GM18502 (cell line): ENCODE measurements at regions not wholly inside any gene's neighbourhood (a gene's known extent, or its start where the extent isn't known, plus 50 kb on each side); places are given as distances from the start of the nearest gene placed in this dataset.
"Not testable (repeated sequence)": the region's sequence is repeated elsewhere in the genome, so short reads cannot be mapped to it uniquely, and the experiment has no call there.

Source experiments
- ATAC-seq: cut with Tn5 transposase; IDR thresholded peaks from one replicate; pipeline ENCODE4 v1.9.1; 2021; ENCODE audit warnings: mild to moderate bottlenecking; ENCODE audit not compliant: unreplicated experiment, poor library complexity

DNA sequence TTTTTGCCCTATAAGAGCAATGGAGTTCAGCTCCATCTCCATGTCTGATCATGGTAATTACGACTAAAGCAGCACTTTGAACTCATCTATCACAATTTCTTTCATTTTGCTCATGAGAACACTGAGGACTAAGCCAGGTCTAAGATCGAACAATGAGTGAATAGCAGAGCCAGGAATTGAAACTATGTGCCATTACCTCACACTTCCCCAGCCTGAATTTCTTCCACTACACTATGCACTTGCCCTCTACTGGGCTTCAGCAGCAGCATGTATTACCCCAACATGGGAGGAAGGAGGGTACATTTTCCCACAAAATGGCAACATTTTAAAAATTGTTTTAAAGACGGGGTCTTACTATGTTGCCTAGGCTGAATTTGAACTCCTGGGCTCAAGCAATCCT, 274.7 kb upstream of the FGF13 start:
- no peak for ATAC-seq

DNA sequence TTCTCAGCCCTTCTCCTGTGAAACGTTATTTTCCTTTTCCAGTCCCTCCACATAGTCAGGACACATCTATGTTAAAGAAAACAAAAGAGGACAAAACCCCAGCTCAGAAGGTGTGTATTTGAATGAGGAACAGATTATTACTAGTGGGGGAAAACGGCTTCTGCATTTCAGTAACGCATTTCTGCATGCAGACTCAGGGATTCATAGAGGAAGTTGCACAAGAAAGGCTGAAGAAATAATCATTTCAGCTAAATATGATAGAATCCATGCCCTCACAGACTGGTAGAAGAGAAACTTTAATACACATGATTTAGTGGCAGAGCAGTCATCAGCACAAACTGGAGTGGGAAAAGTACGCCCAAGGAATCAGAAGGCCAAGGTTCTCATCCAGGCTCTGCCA, 270.8 kb upstream of the FGF13 start:
- ATAC-seq = no peak

DNA sequence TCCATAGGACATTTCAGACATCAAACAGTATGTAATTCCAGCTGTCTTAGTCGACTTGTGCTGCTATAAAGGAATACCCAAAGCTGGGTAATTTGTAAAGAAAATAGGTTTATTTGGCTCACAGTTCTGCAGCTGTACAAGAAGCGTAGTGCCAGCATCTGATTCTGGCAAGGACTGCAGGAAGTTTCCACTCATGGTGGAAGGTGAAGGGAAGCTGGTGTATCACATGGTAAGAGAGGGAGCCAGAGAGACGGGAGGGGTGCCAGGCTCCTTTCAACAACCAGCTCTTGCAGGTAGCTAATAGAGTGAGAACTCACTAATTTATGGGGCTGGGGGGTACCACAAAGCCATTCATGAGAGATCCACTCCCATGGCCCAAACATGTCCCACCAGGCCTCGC, 253.0 kb upstream of the FGF13 start:
- ATAC-seq = no peak

DNA sequence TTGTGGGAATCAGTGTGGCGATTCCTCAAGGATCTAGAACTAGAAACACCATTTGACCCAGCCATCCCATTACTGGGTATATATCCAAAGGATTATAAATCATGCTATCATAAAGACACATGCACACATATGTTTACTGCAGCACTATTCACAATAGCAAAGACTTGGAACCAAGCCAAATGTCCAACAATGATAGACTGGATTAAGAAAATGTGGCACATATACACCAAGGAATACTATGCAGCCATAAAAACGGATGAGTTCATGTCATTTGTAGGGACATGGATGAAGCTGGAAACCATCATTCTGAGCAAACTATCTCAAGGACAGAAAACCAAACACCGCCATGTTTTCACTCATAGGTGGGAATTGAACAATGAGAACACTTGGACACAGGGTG, 250.9 kb upstream of the FGF13 start:
- not testable (repeated sequence) for ATAC-seq

DNA sequence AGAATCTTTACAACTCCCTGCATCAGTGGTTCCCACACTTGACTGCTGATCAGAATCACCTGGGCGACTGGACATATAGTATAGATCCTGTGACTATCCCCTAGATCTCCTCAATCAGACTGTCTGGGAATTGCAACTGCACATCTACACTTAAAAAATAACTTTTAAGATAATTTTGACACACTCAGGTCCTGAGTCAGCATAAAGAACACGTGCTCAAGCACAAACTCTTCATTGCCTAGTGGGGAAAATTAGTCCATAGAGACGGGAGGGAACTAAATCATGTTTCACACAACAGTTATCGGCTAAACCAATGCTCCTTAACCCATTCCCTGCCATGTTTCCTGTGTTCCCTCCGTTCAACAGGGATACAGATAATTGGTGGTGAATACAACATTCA, 243.5 kb upstream of the FGF13 start:
- no peak for ATAC-seq

DNA sequence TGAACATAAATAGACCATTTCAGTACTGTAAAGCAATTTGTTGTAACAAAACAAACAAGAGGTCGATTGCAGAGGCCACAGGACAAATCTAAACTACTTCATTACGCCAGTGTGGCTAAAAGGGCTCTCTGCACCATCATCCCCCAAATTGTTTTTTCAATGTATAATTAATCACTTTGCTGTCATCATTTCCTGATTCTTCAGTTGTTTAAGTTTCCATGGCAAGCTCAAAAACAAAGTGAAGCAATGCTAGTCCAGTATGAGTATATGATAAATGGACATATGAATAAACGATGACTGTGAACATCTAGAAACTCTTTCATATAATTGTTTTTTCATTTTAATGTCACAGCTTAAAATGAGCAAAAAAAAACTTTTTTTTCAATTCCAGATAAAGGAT, 235.4 kb upstream of the FGF13 start:
- no peak for ATAC-seq

DNA sequence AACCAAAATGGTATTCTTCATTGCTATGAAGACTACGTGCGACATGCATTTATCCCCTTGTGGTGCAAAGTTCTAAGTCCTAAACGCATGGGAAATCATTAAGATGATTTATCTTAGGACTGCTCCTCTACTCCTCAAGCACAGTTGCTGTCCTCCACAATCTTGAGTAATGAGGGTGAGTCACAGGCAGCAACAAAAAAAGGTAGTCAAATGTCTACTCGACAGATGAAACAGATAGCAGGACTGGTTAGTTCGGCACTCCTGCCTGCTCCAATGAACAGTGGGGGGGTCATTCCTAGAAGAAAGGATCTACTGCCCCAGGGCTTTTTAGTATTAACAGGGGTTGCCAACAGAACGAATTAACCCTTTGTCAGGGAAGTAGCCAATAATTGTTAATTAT, 233.7 kb upstream of the FGF13 start:
- no peak for ATAC-seq

DNA sequence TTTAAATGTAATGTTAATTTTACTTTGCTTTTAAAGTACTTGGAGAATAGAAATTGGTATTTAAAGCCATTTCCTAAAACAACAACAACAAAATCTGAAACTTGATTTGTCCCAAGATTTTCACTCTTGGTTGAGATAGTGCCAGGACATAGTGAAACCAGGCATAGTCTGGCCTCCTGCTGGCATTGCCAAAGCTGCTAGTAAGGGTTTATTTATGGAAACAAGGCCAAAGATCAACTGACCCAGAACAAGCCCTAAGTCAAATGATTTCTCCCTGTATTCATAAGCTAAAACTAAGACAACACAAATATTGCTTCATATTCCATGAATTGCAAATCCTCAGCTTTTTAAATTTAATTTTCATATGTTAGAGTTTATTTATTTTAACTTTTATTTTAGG, 227.5 kb upstream of the FGF13 start:
- ATAC-seq = no peak

DNA sequence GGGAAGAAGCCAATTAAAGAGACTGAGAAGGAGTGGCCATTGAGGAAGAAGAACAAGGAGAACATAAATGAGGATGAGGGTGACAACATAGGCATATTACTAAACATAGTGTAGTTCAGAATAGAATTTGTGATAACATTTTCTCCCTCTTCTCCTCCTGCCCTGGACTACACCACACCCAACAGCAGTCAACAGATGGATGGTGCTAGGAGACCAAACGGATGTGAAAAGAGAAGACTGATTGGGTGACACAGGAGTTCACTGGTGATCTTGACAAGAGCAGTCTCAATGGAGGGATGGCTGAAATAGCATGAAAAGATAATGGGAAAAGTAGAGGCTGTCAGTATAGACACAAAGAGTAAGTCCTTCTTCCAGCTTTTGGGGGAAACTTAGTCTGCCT, 226.5 kb upstream of the FGF13 start:
- ATAC-seq = no peak

DNA sequence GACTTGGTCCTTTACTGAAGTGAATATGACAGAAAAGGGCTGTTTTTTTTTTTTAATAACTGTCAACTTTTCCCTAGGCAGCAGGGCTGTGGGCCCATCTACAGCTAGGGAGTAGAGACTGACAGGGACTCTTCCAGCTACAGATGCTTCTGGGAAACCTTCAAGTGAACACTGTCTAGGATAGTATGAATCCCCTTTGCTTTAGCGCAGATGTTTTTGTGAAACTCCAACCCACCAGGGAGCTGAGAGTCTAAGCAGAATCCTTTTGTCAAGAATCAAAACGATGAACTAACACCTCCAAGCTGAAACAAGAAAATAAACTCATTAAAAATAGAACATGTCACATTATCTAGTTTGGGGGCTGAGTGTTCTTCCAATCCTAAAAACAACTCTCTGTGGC, 219.7 kb upstream of the FGF13 start:
- no peak for ATAC-seq

DNA sequence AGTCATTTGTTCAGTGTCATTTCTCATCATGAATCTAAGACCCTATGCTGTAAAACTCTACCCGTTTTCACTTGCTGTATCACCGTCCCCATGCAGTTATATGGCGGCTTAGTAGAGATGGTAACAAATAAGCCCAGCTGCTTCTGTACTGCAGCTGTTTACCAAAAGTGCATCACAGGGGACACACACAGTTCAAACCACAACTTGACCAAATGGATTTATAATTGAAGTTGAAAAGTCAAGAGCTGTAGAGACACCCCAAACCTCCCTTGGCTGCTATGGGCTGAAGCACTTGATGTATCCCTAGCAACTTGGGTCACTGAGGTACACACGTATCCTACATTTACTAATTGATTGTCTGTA, 219.0 kb upstream of the FGF13 start:
- ATAC-seq = no peak

DNA sequence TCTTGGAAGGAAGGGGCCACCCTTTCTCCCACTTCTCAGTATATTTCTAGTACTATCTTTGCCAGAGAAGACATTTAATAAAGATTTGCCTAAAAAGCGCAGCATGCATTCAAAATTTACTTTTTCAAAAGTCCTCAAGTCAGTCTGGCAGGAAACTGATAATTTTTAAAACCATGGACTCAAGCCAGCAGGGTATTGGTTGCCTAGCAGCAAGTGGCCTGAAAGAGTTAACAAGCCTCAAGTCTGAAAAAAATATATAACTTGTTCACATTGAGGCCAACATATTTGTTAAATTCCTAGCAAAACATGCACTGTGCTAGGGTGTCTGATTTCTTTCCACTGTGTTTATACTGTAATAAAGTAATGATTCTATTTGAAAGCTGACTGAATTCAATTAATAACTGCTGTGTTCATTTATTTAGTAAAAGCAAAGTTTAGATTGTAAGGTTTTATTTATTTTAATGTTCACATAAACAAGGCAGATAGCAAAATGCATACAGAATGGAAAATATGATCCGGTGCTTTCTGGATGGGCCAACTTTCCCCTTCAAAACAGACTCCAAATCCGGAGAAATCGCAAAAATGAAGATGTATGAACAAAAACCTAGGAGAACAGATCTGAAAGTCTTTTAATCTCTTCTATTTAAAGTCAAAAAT, 218.5 kb upstream of the FGF13 start:
- ATAC-seq = no peak

DNA sequence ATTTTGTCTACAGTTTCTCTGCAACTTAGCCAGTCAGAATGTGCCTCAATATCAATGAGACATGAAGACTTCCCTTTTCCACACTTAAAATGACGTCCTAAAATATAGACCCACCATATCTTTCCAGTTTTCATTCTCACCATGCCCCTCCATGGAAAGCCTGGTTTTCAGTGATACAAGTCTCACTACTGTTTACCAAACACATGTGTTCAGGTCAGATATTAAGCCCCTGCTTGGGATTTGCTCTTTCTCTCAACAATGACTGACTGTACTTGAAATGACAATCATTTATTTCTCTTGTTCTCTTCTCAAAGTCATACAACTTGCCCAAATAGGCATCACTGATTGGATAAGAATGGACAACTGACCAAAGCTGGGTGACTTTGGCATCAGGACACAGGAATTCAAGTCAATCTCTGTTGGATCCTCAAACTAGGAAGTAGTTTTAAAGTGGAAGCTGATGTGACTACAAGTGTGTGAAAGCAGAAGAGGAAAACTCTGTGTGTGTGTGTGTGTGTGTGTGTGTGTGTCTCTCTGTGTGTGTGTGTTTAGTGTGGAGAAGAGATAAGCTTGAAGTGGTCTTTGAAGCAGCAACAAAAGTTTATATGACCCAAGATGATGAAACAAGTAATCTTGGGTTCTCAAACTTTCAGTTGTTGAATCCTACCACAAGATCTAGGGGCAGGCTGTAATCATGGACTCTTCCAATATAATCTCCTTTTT, 217.4 kb upstream of the FGF13 start:
- ATAC-seq = no peak

DNA sequence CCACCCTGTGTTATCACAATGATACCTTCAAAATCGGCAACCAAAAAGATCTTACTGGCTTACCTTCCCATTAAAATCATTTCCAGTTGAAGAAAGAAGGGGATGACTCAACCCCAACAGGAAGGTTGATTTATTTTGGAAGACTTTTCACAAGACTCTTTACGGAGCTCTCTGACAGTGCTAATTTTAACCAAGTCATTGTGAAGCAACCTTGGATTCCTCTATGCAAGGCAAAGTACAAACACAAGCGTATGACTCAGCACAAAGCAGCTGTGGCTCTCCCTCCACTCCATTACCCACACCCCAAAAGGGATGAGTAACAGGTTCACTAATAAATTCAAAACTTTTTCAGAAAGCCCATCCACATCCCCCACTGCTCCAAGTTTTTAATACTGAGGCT, 213.8 kb upstream of the FGF13 start:
- ATAC-seq = no peak

DNA sequence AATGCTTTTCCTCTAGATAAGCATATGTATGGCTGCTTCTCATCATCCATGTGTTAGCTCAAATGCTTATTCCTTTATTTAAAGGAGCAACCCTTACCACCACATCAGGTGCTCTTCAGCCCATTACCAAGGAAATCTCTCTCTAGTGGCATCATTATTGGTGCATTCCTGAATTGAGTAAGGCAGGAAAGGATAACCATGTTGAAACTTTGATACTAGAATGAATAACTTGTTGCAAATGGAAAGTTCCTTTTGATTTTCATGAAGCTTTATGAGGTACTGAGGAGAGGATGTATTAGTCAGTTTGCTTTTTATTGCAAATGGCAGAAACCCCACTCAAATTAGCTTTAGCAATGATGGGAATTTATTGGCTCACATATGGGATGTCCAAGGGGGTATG, 212.3 kb upstream of the FGF13 start:
- ATAC-seq = no peak

DNA sequence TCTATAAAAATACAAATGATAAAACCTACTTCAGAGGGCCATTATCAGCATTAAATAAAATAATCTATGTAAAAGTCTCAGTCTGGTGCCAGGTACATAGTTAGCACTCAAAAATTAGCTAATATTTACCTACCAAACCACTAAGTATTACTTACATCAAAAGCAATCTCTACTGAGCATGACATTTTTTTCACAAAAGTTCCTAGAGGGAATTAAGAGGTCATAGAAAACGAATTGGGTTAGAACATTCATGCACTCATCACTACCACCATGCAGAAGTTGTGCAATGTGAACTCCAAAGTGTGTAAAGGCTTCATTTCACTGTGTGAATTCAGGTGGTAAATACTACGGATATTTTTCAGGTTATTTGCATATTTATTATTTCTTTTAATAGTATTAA, 209.5 kb upstream of the FGF13 start:
- no peak for ATAC-seq

DNA sequence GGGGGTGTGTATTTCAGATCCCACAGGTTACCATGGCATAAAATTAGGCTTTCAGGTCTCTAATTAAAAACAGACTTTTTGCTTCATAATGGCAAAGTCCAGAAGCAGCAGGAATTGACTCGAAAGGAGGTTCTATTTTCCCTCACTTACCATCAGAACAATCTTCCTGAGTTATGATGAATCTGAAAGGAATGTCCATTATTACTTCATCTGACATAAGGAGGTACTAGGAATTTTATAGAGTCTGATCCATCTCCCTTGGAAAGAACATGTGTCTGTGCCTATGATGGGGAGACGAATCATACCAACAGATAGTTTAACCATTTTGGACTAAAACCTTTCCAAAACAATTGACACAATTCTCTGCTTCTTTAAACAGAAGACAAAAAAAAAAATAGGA, 206.3 kb upstream of the FGF13 start:
- no peak for ATAC-seq

DNA sequence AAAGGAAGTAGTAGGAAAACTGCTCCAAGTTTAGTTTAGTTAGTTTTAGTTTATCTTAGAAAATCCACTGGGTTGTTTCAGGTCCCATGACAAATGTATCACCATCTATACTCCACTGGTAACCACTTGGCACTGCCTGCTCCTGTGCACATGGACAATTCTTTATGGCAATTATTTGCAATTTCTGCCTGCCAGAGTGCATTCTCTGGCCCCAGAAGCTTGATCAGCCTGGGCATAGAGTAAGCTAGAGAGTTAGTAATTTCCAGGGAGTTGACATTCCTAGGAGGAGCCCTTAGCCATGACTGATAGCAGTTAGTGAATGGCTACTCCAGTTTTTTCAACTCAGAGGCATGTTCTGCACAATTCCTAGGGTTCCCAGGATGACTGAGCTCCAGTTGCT, 203.2 kb upstream of the FGF13 start:
- no peak for ATAC-seq

DNA sequence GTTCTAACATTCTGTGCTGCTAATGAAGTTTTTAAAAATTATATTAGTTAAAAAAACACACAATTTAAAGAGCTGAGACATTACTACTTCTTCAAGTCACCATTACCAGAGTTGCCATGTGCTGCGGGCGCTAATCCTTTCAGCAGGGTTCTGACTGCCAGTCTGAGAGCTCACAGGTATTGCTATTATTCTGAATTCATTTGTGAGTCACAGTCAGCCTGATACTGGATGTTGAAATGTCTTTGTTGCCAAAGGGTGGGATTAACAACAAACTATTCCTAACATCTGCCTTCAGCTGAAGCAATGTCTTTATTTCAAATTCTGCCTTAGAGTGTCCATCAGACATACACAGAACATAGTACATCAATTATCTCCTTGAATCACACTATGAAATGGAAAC, 197.1 kb upstream of the FGF13 start:
- ATAC-seq = no peak

DNA sequence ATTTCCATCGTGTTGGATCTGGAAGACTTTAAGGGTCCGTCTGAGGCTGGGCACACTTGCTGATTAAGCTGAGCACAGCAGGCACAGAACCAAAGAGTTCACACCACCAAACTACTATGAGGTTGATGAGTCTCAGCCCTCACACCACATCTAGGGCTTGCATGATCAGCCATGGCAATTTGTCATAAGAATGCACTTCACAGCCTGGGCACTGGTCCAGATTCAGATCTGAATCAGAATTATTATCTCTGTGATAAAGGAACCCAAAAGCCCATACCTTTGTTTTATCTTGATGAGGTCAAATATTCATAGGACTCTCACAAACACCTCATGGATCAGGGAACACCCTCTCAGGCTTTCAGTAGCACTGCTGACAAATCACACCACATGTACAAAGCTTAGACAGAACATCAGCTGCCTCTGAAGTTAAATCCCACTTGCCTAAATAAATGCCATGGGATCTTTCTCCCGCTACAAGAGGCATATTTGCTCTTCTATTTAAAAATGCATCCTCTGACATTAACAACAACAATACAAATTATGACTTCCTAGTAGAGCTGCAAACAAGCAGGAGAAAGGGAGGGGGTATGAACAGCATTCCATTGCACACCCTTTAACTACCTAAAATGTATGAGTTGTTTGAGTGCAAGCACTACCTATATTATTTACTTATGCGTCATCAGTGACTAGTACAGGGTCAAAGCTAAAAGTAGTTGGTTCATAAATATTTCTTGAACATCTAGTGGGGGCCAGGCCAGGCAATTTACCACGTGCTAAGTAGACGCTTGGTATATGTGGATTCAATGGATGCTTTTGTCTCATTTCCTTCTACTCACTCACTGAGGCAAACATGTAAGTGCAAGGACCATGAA, 186.3 kb upstream of the FGF13 start:
- ATAC-seq = no peak

DNA sequence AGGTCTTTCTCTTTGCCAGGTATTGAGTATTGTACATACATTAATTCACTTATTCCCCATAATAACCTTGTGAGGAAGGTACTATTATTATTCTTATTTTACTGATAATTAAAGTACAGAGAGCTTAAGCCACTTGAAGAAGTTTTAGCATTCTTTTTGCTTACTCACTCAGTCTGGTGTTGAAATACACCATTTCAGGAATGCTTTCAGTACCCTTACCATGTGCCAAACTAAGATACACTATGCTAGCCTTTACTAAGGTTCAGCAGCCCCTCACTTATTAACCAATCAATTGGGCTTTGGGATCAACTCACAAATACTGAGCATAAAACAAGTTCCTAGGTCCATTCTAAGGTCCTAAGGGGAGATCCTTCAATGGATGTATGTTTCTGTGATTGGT, 179.0 kb upstream of the FGF13 start:
- no peak for ATAC-seq

DNA sequence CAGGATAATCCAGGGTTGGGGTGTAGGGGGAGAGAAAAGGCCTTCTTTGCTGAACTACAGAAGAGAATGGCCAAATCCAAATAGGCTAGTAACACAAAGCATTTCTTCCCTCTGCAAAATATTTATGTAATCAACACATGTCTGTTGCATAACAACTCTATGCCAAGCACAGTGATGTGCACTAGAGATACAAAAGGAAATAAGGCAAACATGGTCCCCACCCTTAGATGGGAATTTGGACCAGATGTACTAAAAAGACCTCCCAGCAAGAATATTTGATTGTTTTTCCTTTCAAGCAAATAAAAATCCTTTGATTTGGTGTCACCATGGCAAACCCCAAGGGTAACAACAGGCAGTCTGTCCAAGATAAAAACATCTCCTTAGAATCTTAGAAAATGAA, 177.6 kb upstream of the FGF13 start:
- ATAC-seq = no peak
